GM18861 (cell line): ENCODE measurements at regions not wholly inside any gene's neighbourhood (a gene's known extent, or its start where the extent isn't known, plus 50 kb on each side); places are given as distances from the start of the nearest gene placed in this dataset.
A peak's percentile ranks its signal among the peaks of the same experiment; 100 is the strongest.

ENCODE experiments used
- ATAC-seq: cut with Tn5 transposase; IDR thresholded peaks from one replicate; pipeline ENCODE4 v1.9.1; 2021; ENCODE audit not compliant: unreplicated experiment

GRCh38 chr2:144333143-144333555 is 186.8 kb downstream of the ZEB2 start:
- no peak for ATAC-seq

- peak; percentile 86 for ATAC-seq
Observed at GRCh38 chr2:144332356-144333142, 187.4 kb downstream of the ZEB2 start.

GRCh38 chr2:144331674-144332355 is 188.1 kb downstream of the ZEB2 start:
- ATAC-seq = peak; percentile 60

GRCh38 chr2:144330951-144331673 is 188.8 kb downstream of the ZEB2 start:
- no peak for ATAC-seq

- no peak for ATAC-seq
Observed at GRCh38 chr2:144329472-144329871, 190.4 kb downstream of the ZEB2 start.

GRCh38 chr2:144328938-144329337 is 191.0 kb downstream of the ZEB2 start:
- no peak for ATAC-seq

GRCh38 chr2:144326825-144327224 is 193.1 kb downstream of the ZEB2 start:
- ATAC-seq = no peak

- peak; percentile 74 for ATAC-seq
Observed at GRCh38 chr2:144325086-144325485, 194.8 kb downstream of the ZEB2 start.

- ATAC-seq = peak; percentile 24
Observed at GRCh38 chr2:144324446-144325045, 195.4 kb downstream of the ZEB2 start.

- peak; percentile 35 for ATAC-seq
Observed at GRCh38 chr2:144323946-144324345, 196.0 kb downstream of the ZEB2 start.

GRCh38 chr2:144322379-144322778 is 197.5 kb downstream of the ZEB2 start:
- no peak for ATAC-seq

- no peak for ATAC-seq
Observed at GRCh38 chr2:144320491-144320890, 199.4 kb downstream of the ZEB2 start.

GRCh38 chr2:144317071-144317738 is 202.7 kb downstream of the ZEB2 start:
- no peak for ATAC-seq

- ATAC-seq = no peak
Observed at GRCh38 chr2:144310889-144311608, 208.9 kb downstream of the ZEB2 start.

- no peak for ATAC-seq
Observed at GRCh38 chr2:144310484-144310883, 209.4 kb downstream of the ZEB2 start.

- ATAC-seq = no peak
Observed at GRCh38 chr2:144307711-144308110, 212.2 kb downstream of the ZEB2 start.

GRCh38 chr2:144304202-144304601 is 215.7 kb downstream of the ZEB2 start:
- no peak for ATAC-seq

- no peak for ATAC-seq
Observed at GRCh38 chr2:144300632-144301031, 219.3 kb downstream of the ZEB2 start.

- ATAC-seq = no peak
Observed at GRCh38 chr2:144290276-144290675, 229.6 kb downstream of the ZEB2 start.

GRCh38 chr2:144288438-144288837 is 231.5 kb downstream of the ZEB2 start:
- no peak for ATAC-seq
